Duodenal mucosa (tissue), 2 donors: ENCODE measurements at regions not wholly inside any gene's neighbourhood (a gene's known extent, or its start where the extent isn't known, plus 50 kb on each side); places are given as distances from the start of the nearest gene placed in this dataset.

Source experiments
- H3K27ac ChIP-seq: one replicate; pipeline ENCODE4 v1.7.0; 2013; ENCODE audit warnings: low read depth, low read length
- H3K27me3 ChIP-seq, 2 donors: one replicate each; pipeline ENCODE4 v1.7.0; 2013; ENCODE audit warnings: low read length in 2 of 2, control low read depth in 1 of 2; ENCODE audit not compliant: insufficient read depth in 2 of 2, control insufficient read depth in 1 of 2
- H3K36me3 ChIP-seq, 2 donors: one replicate each; pipeline ENCODE4 v1.7.0; 2013; ENCODE audit warnings: low read length in 2 of 2, control low read depth in 1 of 2; ENCODE audit not compliant: insufficient read depth in 2 of 2, control insufficient read depth in 1 of 2
- H3K4me1 ChIP-seq, 2 donors: one replicate each; pipeline ENCODE4 v1.7.0; 2013; ENCODE audit warnings: low read length in 2 of 2, control low read depth in 1 of 2; ENCODE audit not compliant: insufficient read depth in 2 of 2, control insufficient read depth in 1 of 2
- H3K4me3 ChIP-seq, 2 donors: one replicate each; pipeline ENCODE4 v1.7.0; 2013; ENCODE audit warnings: low read length in 2 of 2, low read depth in 1 of 2
- H3K9ac ChIP-seq, 2 donors: one replicate each; pipeline ENCODE4 v1.7.0; 2013; ENCODE audit warnings: low read length in 2 of 2, low read depth in 1 of 2
- H3K9me3 ChIP-seq, 2 donors: one replicate each; pipeline ENCODE4 v1.7.0; 2013; ENCODE audit warnings: low read length in 2 of 2, control low read depth in 1 of 2; ENCODE audit not compliant: control insufficient read depth in 1 of 2

- Histone ChIP-seq H3K36me3 (no peaks in the 10 kb centered on the region), H3K9me3 (no peaks in the 10 kb centered on the region), H3K27ac (no peak overlapping the region), H3K4me1 (no peaks in the 10 kb centered on the region), H3K27me3 (no peaks in the 10 kb centered on the region), H3K9ac (no peak overlapping the region), H3K4me3 (no peak overlapping the region)
These were observed 161.7 kb downstream of the OPA1 start for GRCh38 chr3:193754719-193755118.

DNA sequence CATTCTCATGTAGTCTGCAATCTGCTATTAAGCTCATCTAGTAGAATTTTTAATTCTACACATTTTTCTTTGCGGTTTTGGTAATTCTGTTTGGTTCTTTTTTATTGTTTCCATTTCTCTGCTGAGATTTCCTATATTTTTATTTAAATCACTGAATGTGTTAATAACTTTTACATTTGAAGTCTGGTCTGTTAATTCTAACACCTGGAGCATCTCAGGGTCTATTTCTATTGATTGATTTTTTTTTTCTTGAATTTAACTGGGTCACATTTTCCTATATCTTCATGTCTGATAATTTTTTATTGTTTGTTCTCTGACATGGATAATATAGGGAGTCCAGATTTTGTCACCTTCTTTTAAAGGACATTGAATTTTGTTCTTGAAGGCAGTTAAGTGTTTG lies 163.5 kb downstream of the OPA1 start:
- no peak overlapping the region for H3K9ac ChIP-seq
- no peak overlapping the region for H3K4me3 ChIP-seq
- H3K27ac ChIP-seq, result no peak overlapping the region
- H3K9me3 ChIP-seq, result no peaks in the 10 kb centered on the region
- H3K4me1 ChIP-seq, result no peaks in the 10 kb centered on the region
- no peaks in the 10 kb centered on the region for H3K36me3 ChIP-seq
- no peaks in the 10 kb centered on the region for H3K27me3 ChIP-seq

- Histone ChIP-seq H3K27ac (no peak overlapping the region), H3K4me1 (no peaks in the 10 kb centered on the region), H3K4me3 (no peak overlapping the region), H3K9me3 (no peaks in the 10 kb centered on the region), H3K36me3 (no peaks in the 10 kb centered on the region), H3K9ac (no peak overlapping the region), H3K27me3 (no peaks in the 10 kb centered on the region)
These were observed 164.4 kb downstream of the OPA1 start for GRCh38 chr3:193757457-193757856.

DNA sequence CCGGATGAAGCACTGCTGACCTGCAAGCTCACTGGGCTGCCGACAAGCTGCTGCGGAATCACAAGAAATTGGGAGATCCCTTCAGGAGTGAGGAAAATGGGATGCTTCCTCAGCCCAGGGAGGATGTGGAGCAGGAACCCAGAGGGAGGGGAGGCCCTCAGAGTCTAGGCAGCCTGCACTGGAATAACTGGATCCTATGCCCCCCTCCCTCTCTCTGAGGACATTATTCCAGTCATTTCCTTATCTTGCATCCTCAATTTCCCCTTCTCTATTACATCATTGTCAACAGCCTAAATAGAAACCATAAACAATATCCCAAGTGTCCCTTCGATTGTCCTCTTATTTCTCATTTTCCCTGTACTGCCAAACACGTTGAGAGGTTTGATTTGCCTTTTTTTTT lies 169.0 kb downstream of the OPA1 start:
- Histone ChIP-seq H3K36me3 (no peaks in the 10 kb centered on the region), H3K4me1 (no peaks in the 10 kb centered on the region), H3K4me3 (no peak overlapping the region), H3K9ac (no peak overlapping the region), H3K9me3 (no peaks in the 10 kb centered on the region), H3K27ac (no peak overlapping the region), H3K27me3 (no peaks in the 10 kb centered on the region)

GRCh38 chr3:193762657-193763056 lies 169.6 kb downstream of the OPA1 start:
- Histone ChIP-seq H3K4me3 (no peak overlapping the region), H3K9me3 (no peaks in the 10 kb centered on the region), H3K36me3 (no peaks in the 10 kb centered on the region), H3K9ac (no peak overlapping the region), H3K4me1 (no peaks in the 10 kb centered on the region), H3K27ac (no peak overlapping the region), H3K27me3 (no peaks in the 10 kb centered on the region)

GRCh38 chr3:193764959-193765358 lies 172.0 kb downstream of the OPA1 start:
- Histone ChIP-seq H3K27me3 (no peaks in the 10 kb centered on the region), H3K27ac (no peak overlapping the region), H3K4me1 (no peaks in the 10 kb centered on the region), H3K4me3 (no peak overlapping the region), H3K9ac (no peak overlapping the region), H3K36me3 (no peaks in the 10 kb centered on the region), H3K9me3 (no peaks in the 10 kb centered on the region)

- Histone ChIP-seq H3K27ac (no peak overlapping the region), H3K4me1 (no peaks in the 10 kb centered on the region), H3K4me3 (no peak overlapping the region)
These were observed 174.5 kb downstream of the OPA1 start for GRCh38 chr3:193767353-193768069.

GRCh38 chr3:193768070-193768394 lies 175.0 kb downstream of the OPA1 start:
- H3K4me3 ChIP-seq, result no peak overlapping the region
- H3K27ac ChIP-seq, result no peak overlapping the region
- no peak overlapping the region for H3K9ac ChIP-seq
- H3K36me3 ChIP-seq, result no peaks in the 10 kb centered on the region
- H3K27me3 ChIP-seq, result no peaks in the 10 kb centered on the region
- H3K4me1 ChIP-seq, result no peaks in the 10 kb centered on the region
- H3K9me3 ChIP-seq, result no peaks in the 10 kb centered on the region

More at GRCh38 chr3:193767353-193768069, 174.5 kb downstream of the OPA1 start:
- no peaks in the 10 kb centered on the region for H3K27me3 ChIP-seq
- H3K9ac ChIP-seq, result no peak overlapping the region
- no peaks in the 10 kb centered on the region for H3K9me3 ChIP-seq
- H3K36me3 ChIP-seq, result no peaks in the 10 kb centered on the region

DNA sequence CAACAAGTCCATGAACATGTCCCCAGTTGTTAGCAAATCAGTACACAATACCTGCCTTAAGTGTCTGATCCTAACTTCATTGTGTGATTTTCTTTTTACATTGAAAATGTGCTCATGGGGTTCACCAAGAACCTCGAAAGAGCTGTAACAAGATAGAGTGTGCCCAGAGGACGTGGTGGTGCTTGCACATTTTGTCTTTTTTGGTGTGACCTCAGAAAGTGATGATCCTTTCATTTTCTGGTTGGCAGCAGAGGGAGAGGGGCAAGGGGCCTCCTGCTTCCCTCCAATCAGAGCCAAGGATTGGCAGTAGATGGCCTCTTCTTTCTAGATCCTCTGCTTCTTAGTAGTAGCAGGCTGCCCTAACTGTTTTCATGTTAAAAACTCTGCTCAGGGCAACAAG lies 176.4 kb downstream of the OPA1 start:
- Histone ChIP-seq H3K4me1 (no peaks in the 10 kb centered on the region), H3K27ac (no peak overlapping the region), H3K4me3 (no peak overlapping the region), H3K36me3 (no peaks in the 10 kb centered on the region), H3K9me3 (no peaks in the 10 kb centered on the region), H3K27me3 (no peaks in the 10 kb centered on the region), H3K9ac (no peak overlapping the region)

GRCh38 chr3:193771011-193771652 lies 178.1 kb downstream of the OPA1 start:
- H3K27ac ChIP-seq, result no peak overlapping the region
- no peaks in the 10 kb centered on the region for H3K36me3 ChIP-seq
- no peaks in the 10 kb centered on the region for H3K27me3 ChIP-seq
- no peaks in the 10 kb centered on the region for H3K9me3 ChIP-seq
- no peak overlapping the region for H3K4me3 ChIP-seq
- H3K4me1 ChIP-seq, result peaks cover 4 to 7% of the 10 kb centered on the region in 2 donors
- no peak overlapping the region for H3K9ac ChIP-seq
